Activated gamma-delta T cell (primary cell): ENCODE measurements at regions not wholly inside any gene's neighbourhood (a gene's known extent, or its start where the extent isn't known, plus 50 kb on each side); places are given as distances from the start of the nearest gene placed in this dataset.
"Not testable (repeated sequence)": the region's sequence is repeated elsewhere in the genome, so short reads cannot be mapped to it uniquely, and the experiment has no call there.

ENCODE experiments used
- DNase-seq: peaks from one replicate; lab custom pipeline; 2025; lab: John Stamatoyannopoulos, UW

DNA sequence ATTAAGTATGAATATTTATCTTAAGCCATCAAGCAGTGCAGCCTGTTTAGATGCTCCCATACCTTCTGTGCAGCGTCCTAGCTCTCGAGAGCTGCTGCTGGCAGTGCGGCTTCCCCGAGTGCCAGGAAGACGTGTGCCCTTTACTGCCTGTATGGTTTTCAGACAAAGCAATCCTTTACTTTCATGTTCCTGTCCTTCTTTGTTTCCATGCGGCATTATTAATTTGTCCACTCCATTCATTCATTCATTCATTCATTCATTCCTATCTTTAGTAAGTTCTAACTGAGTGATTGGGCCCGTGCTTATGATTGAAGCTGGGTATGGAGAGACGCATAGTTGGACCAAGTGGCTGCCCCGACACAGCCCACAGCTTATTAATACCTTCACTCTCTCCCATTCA, 446.6 kb upstream of the HNRNPA3 start:
- no peak for DNase-seq

- no peak for DNase-seq
These were observed 444.4 kb upstream of the HNRNPA3 start for GRCh38 chr2:176768185-176768584.

DNA sequence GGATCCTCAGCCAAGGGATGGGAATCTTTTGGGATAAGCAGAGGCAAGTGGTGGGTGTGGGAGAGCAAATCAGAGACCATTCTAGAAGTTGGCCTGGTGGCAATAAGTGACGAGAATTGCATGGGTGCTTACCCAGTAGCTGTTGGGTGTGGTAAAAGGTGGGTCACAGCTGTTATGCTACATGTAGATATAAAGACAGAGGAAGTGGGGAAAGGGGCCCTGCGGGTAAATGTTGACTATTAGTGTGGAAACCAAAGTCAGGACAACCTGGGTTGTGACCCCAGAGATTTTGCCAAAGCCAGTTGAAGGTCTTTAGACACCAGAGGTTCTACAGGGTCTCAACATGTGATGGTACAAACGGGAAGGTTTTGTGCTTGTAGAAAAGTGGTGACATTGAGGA, 443.6 kb upstream of the HNRNPA3 start:
- DNase-seq = no peak

GRCh38 chr2:176769499-176770370, 442.9 kb upstream of the HNRNPA3 start:
- DNase-seq = no peak

DNA sequence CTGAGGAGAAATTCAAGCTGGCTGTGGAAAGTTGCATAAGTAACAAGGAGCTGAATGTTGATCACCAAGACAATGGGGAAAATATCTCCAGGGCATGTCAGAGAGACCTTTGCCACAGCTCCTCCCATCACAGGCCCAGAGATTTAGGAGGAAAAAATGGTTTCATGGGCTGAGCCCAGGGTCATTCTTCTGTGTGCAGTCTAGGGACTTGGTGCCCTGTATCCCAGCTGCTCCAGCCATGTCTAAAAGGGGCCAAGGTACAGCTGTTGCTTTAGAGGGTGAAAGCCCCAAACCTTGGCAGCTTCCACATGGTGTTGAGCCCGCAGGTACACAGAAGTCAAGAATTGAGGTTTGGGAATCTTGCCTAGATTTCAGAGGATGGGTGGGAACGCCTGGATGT, 439.8 kb upstream of the HNRNPA3 start:
- DNase-seq = no peak

- no peak for DNase-seq
These were observed 437.7 kb upstream of the HNRNPA3 start for GRCh38 chr2:176774766-176775451.

DNA sequence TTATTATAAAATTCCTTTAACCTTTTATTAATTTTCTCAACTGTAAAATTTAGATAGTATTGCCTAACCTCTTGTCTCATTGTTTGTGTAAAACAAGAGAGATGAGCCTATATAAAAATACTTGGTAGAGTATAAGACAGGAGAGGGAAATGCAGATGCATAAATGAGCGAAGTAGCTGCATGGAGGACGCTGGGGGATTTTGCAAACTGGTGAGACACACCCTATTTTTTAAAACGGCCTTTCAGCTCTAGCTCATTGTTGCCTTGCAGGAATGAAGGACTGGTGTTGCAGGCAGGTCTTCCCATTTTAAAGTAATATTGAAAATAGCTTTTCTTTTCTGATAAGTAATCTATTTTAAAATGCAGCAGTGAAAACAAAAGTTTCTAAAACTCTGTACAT, 435.3 kb upstream of the HNRNPA3 start:
- no peak for DNase-seq

DNA sequence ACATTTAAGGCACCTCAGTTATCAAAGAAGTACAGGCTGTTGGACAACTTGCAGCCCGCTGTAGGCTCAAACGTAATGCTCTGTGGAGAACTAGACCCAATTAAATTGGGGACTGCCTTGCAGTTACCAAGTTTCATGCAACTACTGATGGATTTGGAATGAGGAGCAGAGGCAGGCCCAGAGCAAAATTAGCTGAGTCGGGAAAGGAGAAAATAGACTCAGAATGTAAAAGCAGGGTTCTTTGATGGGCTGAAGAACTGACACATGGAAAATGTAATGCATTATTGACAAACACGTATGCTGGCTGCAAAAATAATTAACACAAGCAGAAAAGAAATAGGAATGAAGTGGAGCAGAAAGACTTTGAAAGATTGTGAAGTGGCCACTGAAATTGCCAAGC, 432.7 kb upstream of the HNRNPA3 start:
- DNase-seq = no peak

DNA sequence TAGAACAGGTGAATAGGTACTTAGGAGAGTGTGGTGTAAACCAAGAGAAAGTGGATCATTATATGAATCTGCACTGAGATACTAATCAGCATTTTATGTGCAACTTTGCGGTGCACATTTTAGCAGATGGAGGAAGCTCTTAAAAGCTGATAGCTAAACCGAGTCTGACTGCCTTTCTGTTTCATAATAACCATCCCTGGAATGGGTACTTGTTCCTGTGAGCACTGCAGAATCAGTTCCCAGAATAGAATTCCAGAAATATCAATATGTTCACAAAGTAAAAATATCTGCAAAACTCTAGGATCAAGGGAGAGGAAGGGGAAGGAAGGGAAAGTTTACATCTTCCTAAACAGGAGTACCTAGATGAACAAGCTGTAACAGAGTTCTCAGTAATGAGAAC, 432.2 kb upstream of the HNRNPA3 start:
- DNase-seq = no peak

GRCh38 chr2:176781570-176782217, 430.9 kb upstream of the HNRNPA3 start:
- no peak for DNase-seq

GRCh38 chr2:176784633-176785200, 427.9 kb upstream of the HNRNPA3 start:
- DNase-seq = no peak

- no peak for DNase-seq
These were observed 422.8 kb upstream of the HNRNPA3 start for GRCh38 chr2:176789751-176790150.

DNA sequence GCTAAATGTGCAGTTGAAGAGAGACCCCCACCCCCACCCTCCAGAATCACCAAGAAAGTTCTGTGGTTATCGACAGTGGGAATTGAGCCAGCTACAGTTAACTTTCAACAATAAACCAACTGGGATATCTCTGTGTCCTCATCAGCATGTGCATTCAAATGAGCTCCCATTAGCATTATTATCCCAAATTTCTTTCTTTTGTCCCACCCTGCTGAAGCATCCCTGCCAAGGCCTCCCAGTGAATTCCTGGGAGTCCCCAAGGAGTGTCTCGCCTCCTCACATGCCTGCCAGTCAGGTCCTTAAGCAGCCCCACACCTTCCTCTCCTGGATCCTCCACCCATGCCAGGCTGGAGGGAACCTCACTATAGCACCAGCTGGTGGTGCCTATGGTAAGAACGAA, 422.1 kb upstream of the HNRNPA3 start:
- no peak for DNase-seq

GRCh38 chr2:176793792-176794191, 418.8 kb upstream of the HNRNPA3 start:
- no peak for DNase-seq

DNA sequence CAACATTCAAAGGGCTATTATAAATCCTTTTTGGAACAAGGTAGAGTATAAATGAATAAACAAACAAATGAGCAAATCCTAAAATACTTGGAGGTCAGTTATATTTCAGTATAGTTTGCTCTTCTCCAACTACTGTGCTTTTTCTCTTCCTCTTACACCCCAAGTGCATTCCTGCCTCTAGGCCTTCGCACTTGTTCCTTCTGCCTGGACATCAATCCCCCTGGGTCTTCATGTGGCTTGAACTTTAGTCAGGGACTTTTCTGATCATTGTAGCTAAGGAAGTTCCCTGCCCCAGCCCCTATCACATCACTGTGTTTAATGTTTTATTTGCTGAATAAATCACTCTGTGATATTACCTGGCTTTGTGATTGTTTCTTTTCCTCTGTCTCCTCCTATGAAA, 418.2 kb upstream of the HNRNPA3 start:
- no peak for DNase-seq

- no peak for DNase-seq
These were observed 416.8 kb upstream of the HNRNPA3 start for GRCh38 chr2:176795823-176796222.

DNA sequence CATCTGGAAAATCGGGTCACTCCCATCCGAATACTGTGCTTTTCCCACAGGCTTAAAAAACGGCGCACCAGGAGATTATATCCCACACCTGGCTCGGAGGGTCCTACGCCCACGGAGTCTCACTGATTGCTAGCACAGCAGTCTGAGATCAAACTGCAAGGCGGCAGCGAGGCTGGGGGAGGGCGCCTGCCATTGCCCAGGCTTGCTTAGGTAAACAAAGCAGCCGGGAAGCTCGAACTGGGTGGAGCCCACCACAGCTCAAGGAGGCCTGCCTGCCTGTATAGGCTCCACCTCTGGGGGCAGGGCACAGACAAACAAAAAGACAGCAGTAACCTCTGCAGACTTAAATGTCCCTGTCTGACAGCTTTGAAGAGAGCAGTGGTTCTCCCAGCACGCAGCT, 415.9 kb upstream of the HNRNPA3 start:
- DNase-seq = not testable (repeated sequence)

DNA sequence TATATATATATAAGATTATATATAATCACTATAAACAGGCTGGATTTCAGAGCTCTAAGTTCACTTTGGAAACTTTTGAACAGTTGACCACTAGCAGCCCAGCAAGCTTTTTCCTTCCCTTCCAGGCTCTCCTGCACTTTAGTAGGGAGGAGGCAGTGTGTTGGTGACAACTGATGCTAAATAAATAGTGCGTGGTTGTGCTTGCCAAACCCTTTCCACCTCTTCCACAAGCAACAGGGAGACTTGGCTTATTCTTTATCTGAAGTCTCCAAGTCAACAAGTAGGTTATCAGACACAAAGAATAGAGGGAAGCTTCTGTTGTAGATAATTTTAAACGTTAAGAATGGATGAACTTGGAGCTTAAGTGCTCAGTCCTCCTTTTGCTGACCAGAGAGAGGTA, 408.2 kb upstream of the HNRNPA3 start:
- no peak for DNase-seq

DNA sequence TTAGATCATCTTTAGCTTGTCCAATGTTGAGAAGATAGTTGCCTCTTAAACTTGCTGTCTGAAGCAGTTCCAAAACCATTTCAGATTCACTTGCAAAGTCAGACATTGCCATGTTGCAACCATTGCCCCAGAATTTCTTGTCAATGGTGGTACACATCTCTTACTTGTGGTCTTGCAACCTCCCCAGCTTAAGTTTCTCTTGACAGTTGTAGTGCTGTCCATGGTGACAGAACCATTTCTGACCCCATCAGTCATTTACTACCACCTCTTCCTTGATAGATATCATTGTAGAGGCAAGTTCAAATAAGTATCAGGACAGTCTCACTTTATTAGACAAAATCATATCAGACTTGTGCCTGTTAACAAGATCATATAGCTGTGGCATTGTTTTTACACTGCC, 407.2 kb upstream of the HNRNPA3 start:
- no peak for DNase-seq

DNA sequence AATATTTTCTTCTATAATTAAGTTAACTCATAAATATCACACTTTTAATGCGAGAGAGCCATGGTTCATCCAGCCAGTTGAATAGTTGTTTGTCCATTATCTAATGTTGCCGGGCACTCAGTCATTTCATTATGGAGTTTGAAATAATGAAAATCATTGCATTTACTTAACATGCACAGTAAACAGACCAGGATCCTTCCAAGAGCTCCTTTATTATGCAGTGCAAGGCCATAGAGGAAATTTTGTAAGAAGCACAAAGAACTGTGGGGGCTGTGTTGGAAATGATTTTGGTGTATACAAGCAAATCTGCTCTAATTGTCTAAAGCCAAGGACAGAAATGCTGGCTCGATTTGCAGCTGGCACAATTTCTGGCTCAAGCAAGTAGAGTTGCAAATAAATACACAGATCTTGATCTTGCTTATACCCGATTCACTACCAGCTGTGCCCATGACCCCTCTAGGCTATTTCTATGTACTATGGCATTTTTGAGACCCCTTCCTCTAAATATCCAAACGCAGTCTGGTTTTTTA, 400.3 kb upstream of the HNRNPA3 start:
- no peak for DNase-seq

DNA sequence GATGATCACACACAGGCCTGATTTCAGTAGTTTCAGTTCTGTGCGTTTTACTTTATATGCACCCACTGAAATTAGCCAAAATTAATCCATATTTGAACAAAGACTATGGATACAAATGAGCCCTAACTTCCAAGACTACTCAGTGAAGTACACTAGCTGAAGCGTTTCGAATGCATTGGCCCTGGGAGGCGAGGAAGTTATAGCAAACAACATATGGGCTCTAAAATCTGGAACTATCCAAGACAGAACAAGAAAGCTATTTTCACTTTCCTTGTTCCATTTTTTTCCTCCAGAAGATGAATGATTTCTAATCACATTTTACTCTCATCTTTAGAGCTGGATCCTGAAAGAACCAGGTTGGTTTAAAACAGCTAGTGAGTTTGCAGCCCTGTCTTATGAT, 399.4 kb upstream of the HNRNPA3 start:
- no peak for DNase-seq

DNA sequence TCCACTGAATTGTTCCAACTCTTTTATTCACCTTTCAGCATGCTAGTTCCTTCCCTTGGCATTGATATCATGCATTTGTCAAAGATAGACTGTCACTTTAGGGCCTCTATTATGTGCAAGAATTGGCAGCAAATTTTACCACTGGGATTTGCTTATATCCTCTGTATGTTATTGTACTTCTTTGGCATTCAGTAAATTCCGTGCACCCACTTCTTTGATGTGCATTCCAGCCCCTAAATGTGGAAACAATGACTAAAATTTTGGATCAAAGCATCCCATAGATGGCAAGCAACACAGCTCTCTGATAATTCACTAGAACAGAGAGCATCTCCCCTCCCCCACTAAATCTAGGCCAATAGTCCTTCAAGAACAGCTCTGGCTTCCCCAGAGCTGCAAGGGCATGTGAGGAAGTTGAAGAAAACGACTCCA, 399.0 kb upstream of the HNRNPA3 start:
- no peak for DNase-seq
